ENCODE measurements at regions not wholly inside any gene's neighbourhood (a gene's known extent, or its start where the extent isn't known, plus 50 kb on each side); places are given as distances from the start of the nearest gene placed in this dataset.

- Histone ChIP-seq H3K9ac (ENCODE audit: low read length) (no peak overlapping the region), H3K4me3 (ENCODE audit: low read length) (peak overlapping the region; percentile 6), H3K9me3 (ENCODE audit: control insufficient read depth, low read length) (no peaks in the 10 kb centered on the region), H3K4me1 (ENCODE audit: control insufficient read depth, insufficient read depth, low read length) (peaks cover 11% of the 10 kb centered on the region), H3K36me3 (ENCODE audit: control insufficient read depth, insufficient read depth, low read length, severe bottlenecking) (no peaks in the 10 kb centered on the region), H3K27me3 (replicated peaks; ENCODE audit: control insufficient read depth, insufficient read depth, low read length) (no peaks in the 10 kb centered on the region)
- DNase-seq (ENCODE audit: low read depth): peak; percentile 1
These were observed 118.0 kb upstream of the G2E3 start for GRCh38 chr14:30440961-30441360.

GRCh38 chr14:30443368-30444007 is 115.5 kb upstream of the G2E3 start:
- no peaks in the 10 kb centered on the region for H3K27me3 ChIP-seq (replicated peaks; ENCODE audit: control insufficient read depth, insufficient read depth, low read length)
- no peaks in the 10 kb centered on the region for H3K36me3 ChIP-seq (ENCODE audit: control insufficient read depth, insufficient read depth, low read length, severe bottlenecking)
- no peak overlapping the region for H3K4me3 ChIP-seq (ENCODE audit: low read length)
- peaks cover 11% of the 10 kb centered on the region for H3K4me1 ChIP-seq (ENCODE audit: control insufficient read depth, insufficient read depth, low read length)
- no peaks in the 10 kb centered on the region for H3K9me3 ChIP-seq (ENCODE audit: control insufficient read depth, low read length)
- DNase-seq (ENCODE audit: low read depth): peak; percentile 79
- no peak overlapping the region for H3K9ac ChIP-seq (ENCODE audit: low read length)

GRCh38 chr14:30444451-30444850 is 114.5 kb upstream of the G2E3 start:
- H3K4me3 ChIP-seq (ENCODE audit: low read length): no peak overlapping the region
- DNase-seq (ENCODE audit: low read depth): no peak
- H3K36me3 ChIP-seq (ENCODE audit: control insufficient read depth, insufficient read depth, low read length, severe bottlenecking): no peaks in the 10 kb centered on the region
- H3K27me3 ChIP-seq (replicated peaks; ENCODE audit: control insufficient read depth, insufficient read depth, low read length): no peaks in the 10 kb centered on the region
- H3K9ac ChIP-seq (ENCODE audit: low read length): no peak overlapping the region
- peaks cover 11% of the 10 kb centered on the region for H3K4me1 ChIP-seq (ENCODE audit: control insufficient read depth, insufficient read depth, low read length)
- H3K9me3 ChIP-seq (ENCODE audit: control insufficient read depth, low read length): no peaks in the 10 kb centered on the region

GRCh38 chr14:30445011-30445793 is 113.8 kb upstream of the G2E3 start:
- DNase-seq (ENCODE audit: low read depth): no peak
- Histone ChIP-seq H3K4me3 (ENCODE audit: low read length) (no peak overlapping the region), H3K36me3 (ENCODE audit: control insufficient read depth, insufficient read depth, low read length, severe bottlenecking) (no peaks in the 10 kb centered on the region)

GRCh38 chr14:30445852-30446251 is 113.1 kb upstream of the G2E3 start:
- Histone ChIP-seq H3K36me3 (ENCODE audit: control insufficient read depth, insufficient read depth, low read length, severe bottlenecking) (no peaks in the 10 kb centered on the region), H3K4me3 (ENCODE audit: low read length) (no peak overlapping the region), H3K27me3 (replicated peaks; ENCODE audit: control insufficient read depth, insufficient read depth, low read length) (no peaks in the 10 kb centered on the region), H3K4me1 (ENCODE audit: control insufficient read depth, insufficient read depth, low read length) (peaks cover 13% of the 10 kb centered on the region), H3K9me3 (ENCODE audit: control insufficient read depth, low read length) (no peaks in the 10 kb centered on the region), H3K9ac (ENCODE audit: low read length) (no peak overlapping the region)
- no peak for DNase-seq (ENCODE audit: low read depth)

More at GRCh38 chr14:30445011-30445793, 113.8 kb upstream of the G2E3 start:
- Histone ChIP-seq H3K9me3 (ENCODE audit: control insufficient read depth, low read length) (no peaks in the 10 kb centered on the region), H3K27me3 (replicated peaks; ENCODE audit: control insufficient read depth, insufficient read depth, low read length) (no peaks in the 10 kb centered on the region), H3K9ac (ENCODE audit: low read length) (no peak overlapping the region), H3K4me1 (ENCODE audit: control insufficient read depth, insufficient read depth, low read length) (peaks cover 11% of the 10 kb centered on the region)

GRCh38 chr14:30450631-30451545 is 108.1 kb upstream of the G2E3 start:
- peak; percentile 19 for DNase-seq (ENCODE audit: low read depth)
- no peaks in the 10 kb centered on the region for H3K27me3 ChIP-seq (replicated peaks; ENCODE audit: control insufficient read depth, insufficient read depth, low read length)
- H3K9ac ChIP-seq (ENCODE audit: low read length): no peak overlapping the region
- H3K9me3 ChIP-seq (ENCODE audit: control insufficient read depth, low read length): no peaks in the 10 kb centered on the region
- H3K4me3 ChIP-seq (ENCODE audit: low read length): no peak overlapping the region
- no peaks in the 10 kb centered on the region for H3K36me3 ChIP-seq (ENCODE audit: control insufficient read depth, insufficient read depth, low read length, severe bottlenecking)
- H3K4me1 ChIP-seq (ENCODE audit: control insufficient read depth, insufficient read depth, low read length): peaks cover 10% of the 10 kb centered on the region

- H3K9me3 ChIP-seq (ENCODE audit: control insufficient read depth, low read length): no peaks in the 10 kb centered on the region
- H3K9ac ChIP-seq (ENCODE audit: low read length): no peak overlapping the region
- no peaks in the 10 kb centered on the region for H3K4me1 ChIP-seq (ENCODE audit: control insufficient read depth, insufficient read depth, low read length)
- H3K27me3 ChIP-seq (replicated peaks; ENCODE audit: control insufficient read depth, insufficient read depth, low read length): no peaks in the 10 kb centered on the region
- H3K4me3 ChIP-seq (ENCODE audit: low read length): no peak overlapping the region
- DNase-seq (ENCODE audit: low read depth): no peak
- H3K36me3 ChIP-seq (ENCODE audit: control insufficient read depth, insufficient read depth, low read length, severe bottlenecking): no peaks in the 10 kb centered on the region
These were observed 102.7 kb upstream of the G2E3 start for GRCh38 chr14:30456296-30456695.

GRCh38 chr14:30462358-30462757 is 96.6 kb upstream of the G2E3 start:
- Histone ChIP-seq H3K4me3 (ENCODE audit: low read length) (no peak overlapping the region), H3K9me3 (ENCODE audit: control insufficient read depth, low read length) (no peaks in the 10 kb centered on the region), H3K36me3 (ENCODE audit: control insufficient read depth, insufficient read depth, low read length, severe bottlenecking) (no peaks in the 10 kb centered on the region), H3K9ac (ENCODE audit: low read length) (no peak overlapping the region), H3K4me1 (ENCODE audit: control insufficient read depth, insufficient read depth, low read length) (no peaks in the 10 kb centered on the region), H3K27me3 (replicated peaks; ENCODE audit: control insufficient read depth, insufficient read depth, low read length) (no peaks in the 10 kb centered on the region)
- DNase-seq (ENCODE audit: low read depth): no peak

GRCh38 chr14:30464481-30464880 is 94.5 kb upstream of the G2E3 start:
- no peak for DNase-seq (ENCODE audit: low read depth)
- Histone ChIP-seq H3K9ac (ENCODE audit: low read length) (no peak overlapping the region), H3K4me3 (ENCODE audit: low read length) (no peak overlapping the region), H3K4me1 (ENCODE audit: control insufficient read depth, insufficient read depth, low read length) (no peaks in the 10 kb centered on the region), H3K9me3 (ENCODE audit: control insufficient read depth, low read length) (no peaks in the 10 kb centered on the region), H3K27me3 (replicated peaks; ENCODE audit: control insufficient read depth, insufficient read depth, low read length) (no peaks in the 10 kb centered on the region), H3K36me3 (ENCODE audit: control insufficient read depth, insufficient read depth, low read length, severe bottlenecking) (no peaks in the 10 kb centered on the region)

- Histone ChIP-seq H3K9ac (ENCODE audit: low read length) (no peak overlapping the region), H3K4me3 (ENCODE audit: low read length) (no peak overlapping the region), H3K27me3 (replicated peaks; ENCODE audit: control insufficient read depth, insufficient read depth, low read length) (no peaks in the 10 kb centered on the region), H3K36me3 (ENCODE audit: control insufficient read depth, insufficient read depth, low read length, severe bottlenecking) (no peaks in the 10 kb centered on the region), H3K9me3 (ENCODE audit: control insufficient read depth, low read length) (no peaks in the 10 kb centered on the region), H3K4me1 (ENCODE audit: control insufficient read depth, insufficient read depth, low read length) (no peaks in the 10 kb centered on the region)
- no peak for DNase-seq (ENCODE audit: low read depth)
These were observed 90.6 kb upstream of the G2E3 start for GRCh38 chr14:30468354-30468753.

GRCh38 chr14:30471980-30472379 is 87.0 kb upstream of the G2E3 start:
- DNase-seq (ENCODE audit: low read depth): no peak

More at GRCh38 chr14:30471980-30472379, 87.0 kb upstream of the G2E3 start:
- Histone ChIP-seq H3K4me1 (ENCODE audit: control insufficient read depth, insufficient read depth, low read length) (no peaks in the 10 kb centered on the region), H3K9ac (ENCODE audit: low read length) (no peak overlapping the region), H3K36me3 (ENCODE audit: control insufficient read depth, insufficient read depth, low read length, severe bottlenecking) (no peaks in the 10 kb centered on the region), H3K4me3 (ENCODE audit: low read length) (no peak overlapping the region), H3K27me3 (replicated peaks; ENCODE audit: control insufficient read depth, insufficient read depth, low read length) (no peaks in the 10 kb centered on the region), H3K9me3 (ENCODE audit: control insufficient read depth, low read length) (no peaks in the 10 kb centered on the region)
